ENCODE measurements at regions not wholly inside any gene's neighbourhood (a gene's known extent, or its start where the extent isn't known, plus 50 kb on each side); places are given as distances from the start of the nearest gene placed in this dataset.
"Not testable (repeated sequence)": the region's sequence is repeated elsewhere in the genome, so short reads cannot be mapped to it uniquely, and the experiment has no call there.

DNA sequence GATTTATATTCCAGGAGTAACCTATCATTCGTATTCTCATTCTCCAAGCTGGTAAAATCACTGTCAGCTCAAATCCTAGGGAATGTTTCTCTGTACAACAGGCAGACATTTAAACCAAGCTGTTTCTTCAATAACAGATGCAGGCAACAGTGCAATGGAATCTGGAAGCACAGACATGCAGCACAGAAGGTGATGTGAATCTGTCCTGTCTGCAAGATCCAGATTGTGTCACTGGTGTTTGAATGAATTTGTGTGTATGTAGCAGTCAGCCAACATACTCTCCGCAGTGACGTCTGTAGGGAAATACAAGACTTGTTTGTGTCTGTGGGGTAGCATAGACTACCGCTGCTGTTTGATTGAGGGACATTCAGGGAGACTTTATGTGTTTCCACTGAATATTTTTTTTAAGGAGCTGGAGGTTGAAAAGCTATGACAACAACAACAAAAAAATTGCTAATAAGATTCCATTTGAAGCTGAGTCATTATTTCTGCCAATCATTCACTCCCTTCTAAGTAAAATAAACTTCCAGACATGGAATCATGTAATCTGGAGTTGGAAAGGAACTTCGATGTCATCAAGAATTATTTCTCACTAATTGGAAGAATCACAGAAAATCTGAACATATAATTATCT lies 122.9 kb upstream of the MYO3A start:
- FAIRE-seq = no peak

DNA sequence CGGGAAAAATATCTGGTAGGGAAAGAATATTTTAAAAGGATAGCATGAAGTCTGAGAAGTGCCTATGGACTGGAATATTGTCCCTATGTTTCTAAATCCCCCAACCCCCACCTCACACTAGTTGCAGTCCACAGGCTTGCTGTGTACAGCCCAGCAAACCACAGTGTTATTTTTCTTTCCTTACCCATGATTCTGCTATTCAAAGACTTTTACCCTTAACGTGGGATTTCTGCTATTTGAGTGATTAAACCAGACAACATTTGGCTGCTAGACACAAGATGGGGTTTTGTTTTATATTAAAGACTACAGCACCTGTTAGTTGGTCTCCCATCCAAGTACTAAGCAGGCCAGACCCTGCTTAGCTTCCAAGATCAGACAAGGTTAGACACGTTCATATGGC lies 120.5 kb upstream of the MYO3A start:
- FAIRE-seq = no peak

DNA sequence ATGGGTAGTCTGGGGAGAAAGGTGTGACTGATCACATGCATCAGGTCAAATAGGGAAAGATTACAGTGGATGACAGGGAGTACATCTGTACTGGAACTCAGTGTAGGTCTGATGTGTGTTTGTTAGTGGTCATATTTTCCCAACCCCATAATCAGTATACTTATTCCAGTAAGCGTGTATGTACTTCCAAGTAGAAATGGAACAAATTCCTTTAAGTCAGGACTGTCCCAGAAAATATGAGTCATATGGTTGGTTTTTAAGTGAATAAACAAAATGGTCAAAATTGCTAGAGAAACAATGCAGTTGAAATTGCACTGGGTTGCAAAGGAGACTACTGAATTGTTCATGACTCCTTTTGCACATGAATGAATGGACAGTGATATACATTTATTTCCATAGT lies 118.8 kb upstream of the MYO3A start:
- no peak for FAIRE-seq

DNA sequence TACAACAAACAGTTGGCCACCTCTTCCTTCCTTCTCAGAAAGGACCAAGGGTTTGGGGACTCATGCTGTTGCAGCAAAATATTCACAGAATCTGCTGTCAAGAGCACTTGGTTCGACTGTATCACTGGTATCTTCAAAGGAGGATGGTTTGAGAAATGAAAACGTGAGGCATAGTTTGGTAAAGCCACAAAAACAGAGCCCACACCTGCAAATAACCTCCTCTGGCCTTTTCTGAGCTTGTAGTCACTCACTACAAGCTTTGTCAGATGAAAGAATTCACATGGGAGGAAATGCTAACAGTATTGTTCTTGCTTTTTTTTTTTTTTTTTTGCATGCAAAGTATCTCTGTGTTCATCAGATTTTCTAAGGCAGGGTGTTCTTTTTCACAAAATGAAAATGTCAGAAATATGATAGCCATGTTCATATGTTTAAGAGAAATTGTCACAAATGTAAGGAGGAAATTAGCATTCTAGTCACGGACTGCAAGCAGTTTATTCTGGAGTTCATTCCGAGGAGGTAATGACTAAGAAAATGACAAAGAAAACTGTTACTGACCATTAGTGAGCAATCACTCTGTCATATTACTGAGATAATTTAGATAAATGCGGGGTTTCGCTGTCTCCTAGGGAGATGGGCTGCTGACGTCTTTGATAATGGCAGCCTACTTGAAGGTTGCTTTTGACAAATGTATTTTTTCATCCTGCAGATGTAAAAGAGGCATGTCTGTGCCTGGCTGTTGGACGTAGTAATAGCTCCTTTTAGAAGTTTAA lies 117.8 kb upstream of the MYO3A start:
- no peak for FAIRE-seq

DNA sequence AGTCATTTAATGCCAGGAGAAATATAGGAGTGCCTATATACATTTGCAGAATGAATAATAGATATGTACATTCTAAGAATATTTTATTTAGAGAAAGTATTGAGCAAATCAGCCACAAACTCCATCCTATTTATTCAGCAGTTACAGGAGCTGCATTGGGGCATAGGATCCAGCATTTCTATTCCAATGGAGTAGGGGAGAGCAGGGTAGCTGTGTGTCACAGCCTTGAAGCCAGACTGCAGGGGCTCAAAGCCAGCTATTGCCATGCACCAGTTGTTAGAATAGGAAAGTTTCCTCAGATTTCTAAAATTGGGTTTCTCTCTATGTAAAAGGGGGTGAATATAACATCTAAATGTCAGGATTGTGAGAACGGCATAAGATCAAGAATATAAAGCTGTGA lies 116.8 kb upstream of the MYO3A start:
- FAIRE-seq = no peak

DNA sequence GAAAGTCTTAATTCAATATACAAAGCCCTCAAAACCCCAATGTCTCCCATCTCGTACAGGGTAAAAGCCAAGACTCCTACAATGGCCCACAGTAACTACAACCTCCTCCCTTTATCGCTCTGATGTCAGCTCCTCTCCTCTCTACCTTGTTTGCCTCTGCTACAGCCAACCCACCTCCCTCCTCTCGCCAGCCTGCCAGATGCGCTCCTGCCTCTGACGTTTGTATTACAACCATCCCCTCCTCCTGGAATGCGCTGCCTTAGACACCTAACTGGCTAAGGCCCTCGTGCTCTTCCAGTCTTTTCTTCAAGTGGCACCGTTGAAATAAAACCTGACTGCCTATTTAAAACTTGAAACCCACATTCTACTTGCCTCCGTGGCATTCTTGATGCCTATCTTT lies 115.3 kb upstream of the MYO3A start:
- no peak for FAIRE-seq

DNA sequence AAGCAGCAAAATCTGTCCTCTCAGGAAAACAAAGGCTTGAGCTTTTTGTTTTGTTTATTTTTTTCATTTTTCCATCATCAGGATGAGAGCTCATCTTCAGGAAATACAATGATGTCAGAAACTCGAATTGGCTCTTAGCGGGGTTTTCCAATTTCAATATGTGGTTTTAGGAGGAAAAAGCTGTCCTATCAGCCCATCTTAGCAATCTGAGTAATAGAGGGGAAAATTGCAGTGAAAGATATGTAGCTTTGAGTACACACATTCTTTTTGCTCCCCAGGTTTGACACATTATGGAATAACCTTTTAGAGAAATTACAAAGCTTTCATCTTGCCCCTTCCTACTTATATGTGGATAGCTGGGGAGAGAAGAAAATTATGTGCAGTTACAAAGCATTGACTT lies 113.6 kb upstream of the MYO3A start:
- no peak for FAIRE-seq

DNA sequence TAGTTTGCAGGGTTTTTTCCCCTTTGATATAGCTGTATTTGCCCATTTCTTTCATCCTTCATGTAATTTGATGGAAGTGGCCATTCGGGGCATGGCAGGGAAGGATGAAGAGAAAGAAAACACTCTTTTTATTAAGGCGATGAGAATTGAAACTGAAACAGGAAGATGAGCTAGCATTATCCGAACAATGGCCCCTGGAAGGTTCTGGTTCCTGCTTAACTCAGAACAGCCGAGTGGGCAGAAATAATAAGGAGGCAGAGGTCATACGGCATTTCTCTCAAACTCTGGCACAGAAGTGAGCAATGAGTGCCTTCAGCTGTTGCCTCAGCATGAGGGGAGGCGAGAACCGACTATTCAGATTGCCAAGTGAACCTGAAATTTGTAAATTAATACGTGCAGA lies 113.2 kb upstream of the MYO3A start:
- no peak for FAIRE-seq

DNA sequence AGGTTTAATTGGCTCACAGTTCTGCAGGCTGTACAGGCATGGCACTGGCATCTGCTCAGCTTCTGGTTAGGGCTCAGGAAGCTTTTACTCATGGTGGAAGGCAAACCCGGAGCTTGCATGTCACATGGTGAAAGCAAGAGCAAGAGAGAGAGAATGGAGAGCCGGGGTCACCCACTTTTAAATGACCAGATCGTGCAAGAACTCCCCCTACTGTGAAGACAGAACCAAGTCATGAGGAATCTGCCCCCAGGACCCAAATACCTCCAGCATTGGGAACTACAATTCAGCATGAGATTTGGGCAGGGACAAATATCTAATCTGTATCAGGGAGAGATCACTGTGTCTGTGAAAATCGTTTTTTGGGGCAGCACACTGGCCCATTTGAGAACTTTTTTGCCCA lies 110.0 kb upstream of the MYO3A start:
- FAIRE-seq = no peak

DNA sequence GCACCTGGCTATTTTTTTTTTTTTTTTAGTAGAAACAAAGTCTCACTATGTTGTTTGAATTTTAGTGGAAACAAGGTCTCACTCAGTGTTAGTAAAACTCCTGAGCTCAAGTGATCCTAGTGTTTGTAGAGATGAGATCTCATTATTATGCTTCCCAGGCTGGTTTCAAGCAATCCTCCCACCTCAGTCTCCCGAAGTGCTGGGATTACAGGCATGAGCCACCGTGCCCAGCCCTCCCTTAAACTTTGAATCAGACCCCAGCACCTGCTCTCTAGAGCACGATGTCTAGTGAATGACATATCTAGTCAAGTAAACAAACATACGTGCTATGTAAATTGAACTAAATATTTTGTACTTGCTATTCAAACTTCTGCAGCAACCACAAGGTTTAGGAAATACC lies 105.6 kb upstream of the MYO3A start:
- no peak for FAIRE-seq

DNA sequence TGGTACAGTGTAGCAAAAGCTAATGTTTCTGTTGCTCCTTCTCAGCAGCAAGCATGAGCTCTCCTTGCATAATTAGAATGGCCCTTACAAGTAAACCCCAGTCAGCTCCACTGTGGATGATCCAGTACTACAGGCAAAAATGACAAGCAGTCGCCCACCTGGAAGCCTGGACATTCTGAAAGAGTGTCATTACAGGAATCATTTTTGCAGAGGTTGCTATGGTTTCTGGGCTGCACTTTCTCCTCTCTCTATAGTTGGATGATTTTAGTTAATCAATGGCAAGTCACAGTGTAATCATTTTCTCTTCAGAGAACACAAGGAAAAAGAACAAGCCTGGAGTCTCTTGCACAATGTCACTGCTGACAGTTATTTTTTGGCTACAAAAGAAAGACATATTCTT lies 102.9 kb upstream of the MYO3A start:
- FAIRE-seq = no peak

DNA sequence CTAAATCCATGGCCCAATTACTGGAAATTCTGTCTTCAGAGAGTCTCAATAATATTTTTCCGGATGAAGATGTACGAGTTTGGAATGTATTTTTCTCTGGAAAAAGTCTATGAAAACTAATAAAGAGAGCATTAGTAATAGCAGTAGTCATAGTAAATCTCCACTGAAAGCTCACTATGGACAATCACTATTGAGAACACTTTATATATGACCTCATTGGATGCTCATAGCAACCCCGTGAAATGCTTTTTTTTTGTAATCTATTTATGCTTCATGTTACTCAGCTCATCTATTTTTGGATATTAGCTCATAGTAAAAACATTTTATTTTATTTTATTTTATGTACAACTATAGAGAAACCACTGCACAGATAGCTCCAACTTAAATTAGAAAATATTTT lies 94.3 kb upstream of the MYO3A start:
- FAIRE-seq = no peak

DNA sequence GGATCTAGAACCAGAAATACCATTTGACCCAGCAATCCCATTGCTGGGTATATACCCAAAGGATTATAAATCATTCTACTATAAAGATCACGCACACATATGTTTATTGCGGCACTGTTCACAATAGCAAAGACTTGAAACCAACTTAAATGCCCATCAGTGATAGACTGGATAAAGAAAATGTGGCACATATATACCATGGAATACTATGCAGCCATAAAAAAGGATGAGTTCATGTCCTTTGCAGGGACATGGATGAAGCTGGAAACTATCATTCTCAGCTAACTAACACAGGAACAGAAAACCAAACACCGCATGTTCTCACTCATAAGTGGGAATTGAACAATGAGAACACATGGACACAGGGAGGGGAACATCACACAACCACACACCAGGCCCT lies 93.2 kb upstream of the MYO3A start:
- FAIRE-seq = not testable (repeated sequence)

DNA sequence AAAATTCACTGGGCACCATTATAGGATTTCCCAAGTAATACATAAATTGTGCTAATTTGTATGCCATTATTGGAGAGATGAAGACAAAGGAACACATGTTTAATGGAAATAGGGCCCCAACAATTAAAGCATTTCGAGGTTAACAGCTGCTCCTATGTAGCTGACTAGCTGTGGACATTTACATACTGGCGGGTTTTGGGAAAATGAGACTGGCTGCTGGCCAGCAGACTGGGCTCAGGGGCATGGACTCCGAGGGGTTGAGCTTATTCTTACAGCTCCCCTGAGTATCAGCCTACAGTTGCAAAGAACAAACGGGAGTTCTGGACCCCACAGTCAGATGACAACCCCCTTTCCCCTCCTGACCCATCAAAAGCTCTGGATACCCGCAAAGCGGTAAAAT lies 91.9 kb upstream of the MYO3A start:
- no peak for FAIRE-seq

DNA sequence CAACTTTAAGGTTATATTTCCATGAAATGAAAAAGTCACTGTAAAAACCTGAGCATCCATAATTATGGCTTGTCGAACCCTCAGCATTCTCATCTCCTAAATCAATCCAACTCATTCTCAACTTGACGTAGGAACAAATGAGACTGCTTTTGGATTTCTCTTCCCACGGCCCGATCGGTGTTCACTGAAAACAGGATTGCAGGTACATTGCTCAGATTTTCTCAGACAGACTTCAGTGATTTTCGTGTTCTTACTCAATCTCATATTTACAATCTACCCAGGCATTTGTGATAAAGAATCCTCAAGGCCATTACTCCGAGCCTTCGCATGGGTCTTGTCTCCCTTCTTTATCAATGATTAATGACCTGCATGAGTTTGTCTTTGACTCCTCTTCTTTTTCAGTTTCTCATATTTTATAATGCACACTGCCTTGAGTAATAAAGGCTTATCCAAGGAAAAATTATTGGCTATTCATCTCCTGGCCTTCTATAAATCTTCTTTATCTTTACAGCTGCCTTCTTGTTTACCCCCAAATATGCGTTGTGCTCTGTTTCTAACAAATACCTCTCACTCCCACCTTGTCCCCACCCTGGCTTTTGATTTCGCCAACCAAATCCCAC lies 90.4 kb upstream of the MYO3A start:
- FAIRE-seq = no peak

DNA sequence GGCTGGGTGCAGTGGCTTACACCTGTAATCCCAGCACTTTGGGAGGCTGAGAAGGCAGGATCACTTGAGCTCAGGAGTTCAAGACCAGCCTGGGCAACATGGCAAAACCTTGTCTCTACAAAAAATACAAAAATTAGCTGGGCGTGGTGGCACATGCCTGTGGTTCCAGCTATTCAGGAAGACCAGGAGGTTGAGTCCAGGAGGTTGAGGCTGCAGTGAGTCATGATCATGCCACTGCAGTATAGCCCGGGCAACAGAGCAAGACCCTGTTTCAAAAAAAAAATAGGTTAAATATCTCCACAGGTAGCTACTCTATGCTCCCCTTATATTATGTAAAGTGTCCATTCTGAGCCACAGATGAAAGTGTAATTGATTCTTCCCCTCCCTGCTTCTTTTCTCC lies 89.3 kb upstream of the MYO3A start:
- FAIRE-seq = not testable (repeated sequence)

DNA sequence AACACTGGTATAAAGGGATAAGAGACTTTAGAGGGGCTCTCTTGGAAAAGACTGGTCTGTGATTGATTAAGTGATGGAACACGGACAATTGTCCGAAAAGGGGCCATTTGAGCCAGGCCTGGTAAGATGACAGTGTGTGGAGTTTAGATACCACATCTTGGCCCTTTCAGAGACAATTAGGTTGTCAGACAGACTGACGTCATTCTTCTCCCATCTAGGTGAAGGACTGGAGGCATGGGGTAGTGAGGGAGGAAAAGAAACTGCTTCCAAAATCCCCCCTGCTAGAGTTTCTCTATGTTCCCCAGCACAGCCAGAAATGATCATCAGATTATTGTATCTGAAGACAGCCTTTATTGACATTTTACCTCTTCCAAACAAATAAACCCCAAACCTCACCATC lies 84.8 kb upstream of the MYO3A start:
- no peak for FAIRE-seq

DNA sequence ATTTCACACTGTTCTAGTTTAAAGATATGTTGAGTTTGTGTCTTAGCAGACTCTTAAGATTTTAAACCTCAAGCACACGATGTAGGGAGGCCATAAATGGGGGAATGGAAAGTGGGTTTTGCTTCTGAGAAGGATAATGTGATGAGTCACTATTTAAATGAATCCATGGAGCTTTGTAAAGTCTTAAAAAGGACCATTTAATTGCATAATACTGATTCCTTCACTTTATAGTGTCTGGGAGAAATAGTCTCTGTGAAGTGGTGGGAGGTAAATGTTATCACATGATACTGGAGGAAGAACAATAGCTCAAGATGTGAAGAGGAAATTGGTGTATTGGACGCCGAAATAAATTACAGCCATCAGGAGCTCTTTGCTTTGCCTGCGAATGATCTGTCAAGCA lies 84.0 kb upstream of the MYO3A start:
- no peak for FAIRE-seq

DNA sequence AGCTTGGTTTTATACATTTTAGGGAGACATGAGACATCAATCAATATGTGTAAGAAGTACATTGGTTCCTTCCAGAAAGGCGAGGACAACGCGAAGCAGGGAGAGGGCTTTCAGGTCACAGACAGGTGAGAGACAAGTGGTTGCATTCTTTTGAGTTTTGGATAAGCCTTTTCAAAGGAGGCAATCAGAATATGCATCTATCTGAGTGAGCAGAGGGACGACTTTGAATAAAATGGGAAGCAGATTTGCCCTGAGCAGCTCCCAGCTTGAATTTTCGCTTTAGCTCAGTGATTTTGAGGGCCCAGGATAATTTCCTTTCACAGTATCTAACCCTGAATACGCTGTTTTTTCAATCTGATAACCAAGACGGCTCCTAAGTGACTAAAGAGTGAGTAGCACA lies 82.5 kb upstream of the MYO3A start:
- no peak for FAIRE-seq

DNA sequence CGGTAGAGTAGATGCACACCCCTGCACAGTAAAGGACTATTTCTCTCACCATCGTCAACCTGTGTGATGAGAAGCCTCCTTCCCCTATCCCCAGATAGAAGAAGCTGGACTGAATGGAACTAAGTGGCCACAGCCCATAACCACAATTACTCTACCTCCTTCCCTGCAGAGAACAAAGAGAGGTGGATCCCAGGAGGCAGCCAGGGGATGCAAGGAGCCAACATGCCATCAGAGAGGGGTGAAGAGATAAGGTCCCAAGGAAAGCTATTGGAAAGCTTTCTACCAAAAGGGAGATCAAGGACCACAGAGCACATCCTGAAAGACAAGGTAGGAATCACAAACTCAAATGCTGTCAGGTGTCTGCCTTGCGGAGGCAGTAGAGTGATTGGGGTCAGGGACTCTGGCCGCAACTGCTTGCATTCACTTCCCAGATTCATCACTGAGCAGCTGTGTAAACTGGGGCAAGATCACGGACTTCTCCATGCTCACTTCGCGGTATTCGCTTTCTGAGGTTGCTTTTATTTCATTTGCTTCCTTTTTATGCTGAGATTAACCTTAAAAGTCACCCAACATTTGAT lies 81.6 kb upstream of the MYO3A start:
- no peak for FAIRE-seq

DNA sequence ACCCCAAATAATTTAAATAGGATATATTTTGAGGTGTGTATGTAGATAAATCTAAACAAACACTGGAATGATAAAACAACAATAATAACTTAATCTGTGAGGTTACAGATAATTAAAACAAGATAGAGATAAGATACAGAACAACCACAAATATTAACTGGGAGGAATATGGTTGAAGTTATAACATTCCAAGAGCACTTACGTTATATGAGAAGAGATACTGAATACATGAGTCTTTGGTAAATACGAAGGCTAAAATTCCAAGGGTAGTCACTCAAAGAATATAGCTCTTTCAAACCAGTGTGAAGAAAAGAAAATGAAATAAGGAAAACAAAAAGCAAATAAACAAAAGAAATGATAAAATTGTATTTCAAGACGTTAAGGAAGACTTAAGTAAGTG lies 76.0 kb upstream of the MYO3A start:
- FAIRE-seq = no peak

DNA sequence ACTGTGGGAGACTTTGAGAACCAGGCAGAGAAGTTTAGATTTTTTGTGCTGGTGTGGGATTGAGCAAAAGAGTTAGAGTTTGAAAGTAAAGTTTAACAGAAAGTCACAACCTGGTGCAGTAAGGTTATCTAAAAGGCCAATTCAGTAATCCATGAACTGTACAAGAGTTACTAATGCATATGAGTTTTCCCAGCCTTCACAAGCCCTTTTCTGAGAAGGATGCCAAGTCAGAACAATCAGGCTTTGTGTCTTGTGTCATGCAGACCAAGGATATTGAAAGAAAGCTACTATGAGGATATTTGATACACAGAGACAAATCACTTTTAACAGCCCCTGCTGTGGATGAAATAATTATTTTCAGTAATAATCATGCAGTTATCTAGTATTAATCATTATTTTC lies 68.8 kb upstream of the MYO3A start:
- no peak for FAIRE-seq

DNA sequence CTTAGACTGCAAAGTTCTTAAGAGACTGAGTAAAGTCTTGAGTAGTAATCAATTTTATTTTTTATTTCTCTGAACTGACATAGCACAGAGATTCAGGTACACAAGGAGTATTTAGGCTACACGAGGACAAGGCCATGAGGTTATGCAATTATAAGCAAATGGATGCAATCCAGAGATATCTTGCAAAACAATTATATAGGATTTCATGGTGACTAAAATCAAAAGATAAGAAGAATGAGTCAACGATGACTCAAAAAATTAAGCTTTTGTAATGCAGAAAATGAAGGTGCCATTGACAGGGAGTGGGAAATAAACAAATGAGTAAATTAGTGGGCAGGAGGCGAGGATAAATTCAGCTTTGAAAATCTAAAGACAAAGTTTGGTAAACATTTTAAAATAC lies 66.7 kb upstream of the MYO3A start:
- no peak for FAIRE-seq

DNA sequence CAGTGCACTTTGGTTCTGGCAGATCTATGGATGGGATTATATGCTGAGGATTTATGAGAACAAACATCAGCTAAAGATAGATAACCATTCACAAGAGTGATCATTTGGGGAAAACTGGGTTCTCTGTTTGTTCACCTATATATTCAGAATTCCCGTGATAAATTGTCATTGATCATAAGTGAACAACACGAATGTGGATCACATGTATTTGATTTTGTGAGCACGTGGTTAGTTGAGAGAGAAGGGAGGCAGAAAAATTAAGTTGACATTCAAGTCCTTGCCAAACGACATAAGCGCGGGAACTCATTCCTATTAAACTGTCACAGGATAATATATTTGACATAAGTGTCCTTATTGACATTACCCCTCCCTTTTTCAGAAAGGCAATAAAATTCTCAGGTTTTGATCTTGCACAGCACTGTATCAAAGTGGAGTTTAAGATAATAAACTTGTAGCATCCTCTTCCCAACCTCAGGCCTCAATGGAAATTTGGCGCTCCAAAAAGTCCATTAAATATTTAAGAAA lies 64.9 kb upstream of the MYO3A start:
- no peak for FAIRE-seq

All from A204.1 (cell line).